Stomach (tissue), 4 donors: ENCODE measurements at regions not wholly inside any gene's neighbourhood (a gene's known extent, or its start where the extent isn't known, plus 50 kb on each side); places are given as distances from the start of the nearest gene placed in this dataset.

ENCODE experiments used
- EP300 ChIP-seq: sonication (generic); formaldehyde crosslinking; IDR thresholded peaks from one replicate; pipeline ENCODE4 v1.6.1; 2017; ENCODE audit warnings: antibody characterized with exemption
- POLR2A ChIP-seq, 4 donors: fragments of 450-650 bp; IDR thresholded peaks; one replicate each; pipeline ENCODE4 v1.6.1; 2016; ENCODE audit warnings: antibody characterized with exemption in 4 of 4, control low read depth in 2 of 4, mild to moderate bottlenecking in 1 of 4, moderate library complexity in 1 of 4
- POLR2AphosphoS5 ChIP-seq, 3 donors: sonication (generic); formaldehyde crosslinking; IDR thresholded peaks; one replicate each; pipeline ENCODE4 v1.6.1; 2016; ENCODE audit warnings: antibody characterized with exemption in 3 of 3
- TF ChIP-seq, protein P1 (sequence below), 7 experiments: fragments of 450-650 bp in 4 of 7; fragments of 200-600 bp in 3 of 7; sonication (generic) in 3 of 7; IDR thresholded peaks; one replicate each; pipeline ENCODE4 v1.5.1; 2016 to 2019; ENCODE audit warnings: antibody characterized with exemption in 7 of 7, control low read depth in 2 of 7, mild to moderate bottlenecking in 1 of 7

DNA sequence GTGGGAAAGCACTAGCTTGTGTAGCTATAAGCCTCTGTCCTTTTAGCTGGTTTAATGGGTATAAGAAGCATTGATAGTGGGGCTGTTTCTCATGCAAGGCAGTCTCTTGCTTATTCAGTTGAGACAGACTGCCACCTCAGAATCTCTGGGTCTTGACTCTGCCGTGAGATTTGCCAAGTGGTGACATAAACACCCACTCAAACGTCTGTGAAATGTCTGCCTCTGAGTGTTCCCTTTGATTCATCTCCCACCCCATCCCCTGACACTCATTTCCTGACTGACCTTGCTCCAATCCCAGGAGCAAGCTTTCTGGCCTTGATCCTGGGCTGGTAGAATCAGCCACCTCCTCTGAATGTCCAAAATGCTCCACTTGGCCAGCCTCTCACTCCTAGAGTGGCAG lies 141.9 kb upstream of the RBMS1 start:
- TF ChIP-seq, protein P1, sequence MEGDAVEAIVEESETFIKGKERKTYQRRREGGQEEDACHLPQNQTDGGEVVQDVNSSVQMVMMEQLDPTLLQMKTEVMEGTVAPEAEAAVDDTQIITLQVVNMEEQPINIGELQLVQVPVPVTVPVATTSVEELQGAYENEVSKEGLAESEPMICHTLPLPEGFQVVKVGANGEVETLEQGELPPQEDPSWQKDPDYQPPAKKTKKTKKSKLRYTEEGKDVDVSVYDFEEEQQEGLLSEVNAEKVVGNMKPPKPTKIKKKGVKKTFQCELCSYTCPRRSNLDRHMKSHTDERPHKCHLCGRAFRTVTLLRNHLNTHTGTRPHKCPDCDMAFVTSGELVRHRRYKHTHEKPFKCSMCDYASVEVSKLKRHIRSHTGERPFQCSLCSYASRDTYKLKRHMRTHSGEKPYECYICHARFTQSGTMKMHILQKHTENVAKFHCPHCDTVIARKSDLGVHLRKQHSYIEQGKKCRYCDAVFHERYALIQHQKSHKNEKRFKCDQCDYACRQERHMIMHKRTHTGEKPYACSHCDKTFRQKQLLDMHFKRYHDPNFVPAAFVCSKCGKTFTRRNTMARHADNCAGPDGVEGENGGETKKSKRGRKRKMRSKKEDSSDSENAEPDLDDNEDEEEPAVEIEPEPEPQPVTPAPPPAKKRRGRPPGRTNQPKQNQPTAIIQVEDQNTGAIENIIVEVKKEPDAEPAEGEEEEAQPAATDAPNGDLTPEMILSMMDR (IDR thresholded peaks at IDR 0.05) = no peak
- no peak for TF ChIP-seq EP300
- peak in 1 of 3 donors; percentile 26 for TF ChIP-seq POLR2AphosphoS5 (IDR thresholded peaks at IDR 0.05)
- TF ChIP-seq POLR2A (IDR thresholded peaks at IDR 0.05) = no peak
